Adrenal gland (tissue), 5 donors: ENCODE measurements at regions not wholly inside any gene's neighbourhood (a gene's known extent, or its start where the extent isn't known, plus 50 kb on each side); places are given as distances from the start of the nearest gene placed in this dataset.

Source experiments
- CTCF ChIP-seq, 6 experiments: fragments of 450-650 bp in 4 of 6; fragments of 200-600 bp in 2 of 6; sonication (generic) in 1 of 6; IDR thresholded peaks; 1 replicate in 5 of 6; 2 replicates in 1 of 6; pipeline versions ENCODE4 v1.5.1 to v1.8.0; 2016 to 2021; ENCODE audit warnings: antibody characterized with exemption in 6 of 6, mild to moderate bottlenecking in 2 of 6, moderate library complexity in 1 of 6
- POLR2A ChIP-seq, 2 donors: fragments of 450-650 bp; IDR thresholded peaks; one replicate each; pipeline ENCODE4 v1.6.1; 2017; ENCODE audit warnings: antibody characterized with exemption in 2 of 2, mild to moderate bottlenecking in 2 of 2, moderate library complexity in 1 of 2
- donor health status: DM: no; HTN: no; CAD: no.

GRCh38 chr12:123073962-123074801 is 76.7 kb downstream of the PITPNM2 start:
- no peak for TF ChIP-seq POLR2A (IDR thresholded peaks at IDR 0.05)
- no peak for TF ChIP-seq CTCF (IDR thresholded peaks at IDR 0.05)
